H1 (cell line): ENCODE measurements at regions not wholly inside any gene's neighbourhood (a gene's known extent, or its start where the extent isn't known, plus 50 kb on each side); places are given as distances from the start of the nearest gene placed in this dataset.

ENCODE experiments used
- CTCF ChIA-PET: fragments of 300-600 bp; sonication (Branson Sonifier 250); formaldehyde crosslinking; loops from one replicate; lab custom pipeline; 2021; ENCODE audit not compliant: partially characterized antibody; lab: Charles Lee
- POLR2A ChIA-PET: fragments of 300-600 bp; sonication (Branson Sonifier 250); formaldehyde crosslinking; loops from one replicate; lab custom pipeline; 2021; ENCODE audit warnings: inconsistent platforms; ENCODE audit not compliant: partially characterized antibody; lab: Charles Lee
- DNase-seq, 2 experiments: peaks; one replicate each; pipeline versions ENCODE4 v3.0.0 to v3.0.0-alpha.2; 2010 to 2022; ENCODE audit warnings: low spot score in 2 of 2, low read depth in 1 of 2, mixed read lengths in 1 of 2
- FAIRE-seq: peaks from 2 replicates; lab custom pipeline; 2011; peaks lifted over from hg19 to GRCh38; lab: Jason Lieb, UNC
- H2AFZ ChIP-seq: 2 replicates; pipeline ENCODE4 v1.8.1; 2012; ENCODE audit warnings: low read length, inconsistent platforms
- H2AK5ac ChIP-seq: 2 replicates; pipeline ENCODE4 v1.6.1; 2013; ENCODE audit warnings: low read depth, low read length
- H2BK120ac ChIP-seq: replicated peaks from 2 replicates; pipeline ENCODE3; 2013; ENCODE audit warnings: low read depth, low read length, inconsistent platforms
- H2BK12ac ChIP-seq: 2 replicates; pipeline ENCODE4 v1.6.1; 2013; ENCODE audit warnings: low read depth, low read length
- H2BK15ac ChIP-seq: 2 replicates; pipeline ENCODE4 v1.6.1; 2013; ENCODE audit warnings: low read length
- H2BK20ac ChIP-seq: 2 replicates; pipeline ENCODE4 v1.6.1; 2013; ENCODE audit warnings: low read length
- H2BK5ac ChIP-seq: 2 replicates; pipeline ENCODE4 v1.6.1; 2013; ENCODE audit warnings: low read depth, low read length
- H3K14ac ChIP-seq: 2 replicates; pipeline ENCODE4 v1.6.1; 2013; ENCODE audit warnings: inconsistent platforms; ENCODE audit not compliant: insufficient read length
- H3K18ac ChIP-seq: 2 replicates; pipeline ENCODE4 v1.6.1; 2013; ENCODE audit warnings: low read length; ENCODE audit errors: extremely low read depth
- H3K23ac ChIP-seq: 2 replicates; pipeline ENCODE4 v1.6.1; 2013; ENCODE audit warnings: inconsistent platforms; ENCODE audit not compliant: insufficient read length
- H3K23me2 ChIP-seq: 2 replicates; pipeline ENCODE4 v1.6.1; 2013; ENCODE audit warnings: low read depth, low read length
- H3K27ac ChIP-seq: 2 replicates; pipeline ENCODE4 v1.6.1; 2011; ENCODE audit warnings: low read depth, low read length, inconsistent platforms
- H3K27me3 ChIP-seq, 4 experiments: replicated peaks in 1 of 4; 1 replicate in 1 of 4; 2 replicates in 3 of 4; pipeline versions ENCODE4 v1.6.1 to v1.8.1; 2011 to 2013; ENCODE audit warnings: low read length in 3 of 4, mild to moderate bottlenecking in 3 of 4, inconsistent platforms in 2 of 4, mixed read lengths in 2 of 4, moderate library complexity in 1 of 4; ENCODE audit not compliant: control insufficient read depth in 3 of 4, insufficient read depth in 3 of 4; ENCODE audit errors: extremely low read depth in 1 of 4
- H3K36me3 ChIP-seq, 4 experiments: 2 replicates each; pipeline versions ENCODE4 v1.6.1 to v1.8.1; 2011 to 2013; ENCODE audit warnings: mild to moderate bottlenecking in 4 of 4, low read length in 3 of 4, moderate library complexity in 2 of 4, control low read depth in 1 of 4, inconsistent platforms in 1 of 4; ENCODE audit not compliant: insufficient read depth in 4 of 4, control insufficient read depth in 2 of 4
- H3K4ac ChIP-seq: replicated peaks from 2 replicates; pipeline ENCODE3; 2013; ENCODE audit warnings: low read length, low read depth, mixed read lengths, inconsistent platforms; ENCODE audit not compliant: insufficient read length
- H3K4me1 ChIP-seq, 4 experiments: replicated peaks in 1 of 4; 1 replicate in 1 of 4; 2 replicates in 3 of 4; pipeline versions ENCODE4 v1.6.1 to v1.8.1; 2011 to 2013; ENCODE audit warnings: low read length in 3 of 4, inconsistent platforms in 2 of 4, mixed read lengths in 1 of 4; ENCODE audit not compliant: insufficient read depth in 4 of 4, control insufficient read depth in 3 of 4
- H3K4me2 ChIP-seq, 2 experiments: 2 replicates each; pipeline versions ENCODE4 v1.6.1 to v1.8.1; 2011 to 2013; ENCODE audit warnings: low read depth in 2 of 2, low read length in 2 of 2, control low read depth in 1 of 2, inconsistent platforms in 1 of 2, mild to moderate bottlenecking in 1 of 2; ENCODE audit not compliant: insufficient read depth in 1 of 2
- H3K4me3 ChIP-seq, 4 experiments: fragments of 200-600, 300-600 bp in 1 of 4; sonication (generic), shearing (Covaris generic), sonication (Bioruptor Twin) in 1 of 4; 2 replicates each; pipeline versions ENCODE4 v1.5.1 to v1.8.1; 2011 to 2016; ENCODE audit warnings: low read length in 4 of 4, low read depth in 3 of 4, control low read depth in 2 of 4, inconsistent platforms in 2 of 4, mild to moderate bottlenecking in 2 of 4, mixed read lengths in 1 of 4, moderate library complexity in 1 of 4; ENCODE audit not compliant: insufficient read depth in 2 of 4; ENCODE audit errors: extremely low read depth in 1 of 4
- H3K56ac ChIP-seq: replicated peaks from 2 replicates; pipeline ENCODE3; 2013; ENCODE audit warnings: low read depth, mild to moderate bottlenecking, mixed read lengths, low read length, inconsistent platforms; ENCODE audit not compliant: insufficient read length
- H3K79me1 ChIP-seq: 2 replicates; pipeline ENCODE4 v1.6.1; 2013; ENCODE audit warnings: low read depth, low read length, control low read depth
- H3K79me2 ChIP-seq, 2 experiments: 2 replicates each; pipeline versions ENCODE4 v1.6.1 to v1.8.1; 2012 to 2013; ENCODE audit warnings: low read length in 2 of 2, mild to moderate bottlenecking in 2 of 2, inconsistent platforms in 1 of 2; ENCODE audit not compliant: insufficient read depth in 2 of 2, control insufficient read depth in 1 of 2
- H3K9ac ChIP-seq, 4 experiments: replicated peaks in 1 of 4; 1 replicate in 1 of 4; 2 replicates in 3 of 4; pipeline versions ENCODE4 v1.6.1 to v1.8.1; 2011 to 2013; ENCODE audit warnings: low read depth in 3 of 4, low read length in 3 of 4, control low read depth in 2 of 4, mild to moderate bottlenecking in 2 of 4, moderate library complexity in 2 of 4, inconsistent platforms in 1 of 4; ENCODE audit errors: extremely low read depth in 1 of 4
- H3K9me3 ChIP-seq, 2 experiments: 2 replicates each; pipeline versions ENCODE4 v1.6.1 to v1.8.1; 2012 to 2013; ENCODE audit warnings: mild to moderate bottlenecking in 2 of 2, moderate library complexity in 2 of 2, control low read depth in 1 of 2, inconsistent platforms in 1 of 2, low read depth in 1 of 2, low read length in 1 of 2, mixed read lengths in 1 of 2; ENCODE audit not compliant: insufficient read depth in 2 of 2
- H4K20me1 ChIP-seq, 2 experiments: replicated peaks in 1 of 2; 2 replicates each; pipeline versions ENCODE3 to v1.8.1; 2011 to 2013; ENCODE audit warnings: inconsistent platforms in 2 of 2, low read length in 2 of 2, mild to moderate bottlenecking in 1 of 2; ENCODE audit not compliant: insufficient read depth in 2 of 2, control insufficient read depth in 1 of 2
- H4K5ac ChIP-seq: 2 replicates; pipeline ENCODE4 v1.6.1; 2013; ENCODE audit warnings: low read length, low read depth, mixed read lengths, inconsistent platforms; ENCODE audit not compliant: insufficient read length
- H4K8ac ChIP-seq: 2 replicates; pipeline ENCODE4 v1.8.0; 2013; ENCODE audit warnings: mild to moderate bottlenecking, moderate library complexity, low read length, inconsistent platforms; ENCODE audit not compliant: insufficient read depth; ENCODE audit errors: extremely low read depth
- H4K91ac ChIP-seq: replicated peaks from 2 replicates; pipeline ENCODE3; 2013; ENCODE audit warnings: low read length, mixed read lengths, inconsistent platforms; ENCODE audit not compliant: insufficient read length
- BCL11A ChIP-seq, 2 experiments: IDR thresholded peaks; one replicate each; pipeline ENCODE4 v1.6.1; 2011; ENCODE audit warnings: low read depth in 2 of 2, low read length in 2 of 2, mild to moderate bottlenecking in 2 of 2
- CBX8 ChIP-seq: fragments of 300-800, 300-1000 bp; sonication (generic); IDR thresholded peaks from 2 replicates; pipeline ENCODE4 v1.7.1; 2016; ENCODE audit warnings: low read depth, low read length, borderline replicate concordance
- CHD1 ChIP-seq: IDR thresholded peaks from 2 replicates; pipeline ENCODE4 v1.6.1; 2012; ENCODE audit warnings: low read depth, low read length, improper control_type of control experiment
- CHD2 ChIP-seq: IDR thresholded peaks from 2 replicates; pipeline ENCODE4 v1.6.1; 2012; ENCODE audit warnings: low read length, improper control_type of control experiment
- KDM1A ChIP-seq: fragments of 200-600, 300-600 bp; sonication (generic); IDR thresholded peaks from 2 replicates; pipeline ENCODE4 v1.7.1; 2016; ENCODE audit warnings: mild to moderate bottlenecking, low read length, borderline replicate concordance
- KDM4A ChIP-seq: IDR thresholded peaks from one replicate; pipeline ENCODE4 v1.7.1; 2012; ENCODE audit warnings: low read depth, mild to moderate bottlenecking, moderate library complexity, low read length, inconsistent platforms; ENCODE audit not compliant: severe bottlenecking
- MAX ChIP-seq: IDR thresholded peaks from 2 replicates; pipeline ENCODE4 v1.6.1; 2012; ENCODE audit warnings: inconsistent platforms
- NRF1 ChIP-seq: IDR thresholded peaks from 2 replicates; pipeline ENCODE4 v1.6.1; 2011; ENCODE audit warnings: mild to moderate bottlenecking, low read depth, low read length, improper control_type of control experiment
- RAD21 ChIP-seq, 2 experiments: IDR thresholded peaks in 1 of 2; conservative IDR thresholded peaks in 1 of 2; 2 replicates each; pipeline ENCODE4 v1.6.1; 2011; ENCODE audit warnings: low read depth in 2 of 2, low read length in 2 of 2, improper control_type of control experiment in 1 of 2, inconsistent platforms in 1 of 2, mild to moderate bottlenecking in 1 of 2, moderate library complexity in 1 of 2
- RNF2 ChIP-seq: fragments of 200-900, 300-1000 bp; sonication (generic); IDR thresholded peaks from 2 replicates; pipeline ENCODE4 v1.7.1; 2016; ENCODE audit warnings: borderline replicate concordance, low read depth, mild to moderate bottlenecking, antibody characterized with exemption, low read length; ENCODE audit not compliant: poor library complexity, severe bottlenecking; ENCODE audit errors: missing control alignments
- SAP30 ChIP-seq: fragments of 300-600 bp; sonication (generic); IDR thresholded peaks from 2 replicates; pipeline ENCODE4 v1.7.1; 2012; ENCODE audit warnings: low read length, moderate library complexity, mild to moderate bottlenecking, inconsistent platforms; ENCODE audit not compliant: insufficient read depth, insufficient replicate concordance
- SRF ChIP-seq: IDR thresholded peaks from 2 replicates; pipeline ENCODE4 v1.6.1; 2011; ENCODE audit warnings: mild to moderate bottlenecking, low read depth, low read length, moderate library complexity
- SUZ12 ChIP-seq: fragments of 200-600 bp; sonication (generic); IDR thresholded peaks from 2 replicates; pipeline ENCODE4 v1.6.1; 2012; ENCODE audit warnings: mild to moderate bottlenecking, inconsistent platforms, low read length, moderate library complexity, mixed read lengths
- TBP ChIP-seq: IDR thresholded peaks from 2 replicates; pipeline ENCODE4 v1.6.1; 2011; ENCODE audit warnings: low read depth, low read length, improper control_type of control experiment
- WGBS, 2 experiments: shearing (Covaris generic) in 1 of 2; methylation state at CpG; one replicate each; pipeline versions ENCODE4 v1.1.6 to v1.1.7; 2013 to 2015; ENCODE audit warnings: low lambda C conversion rate in 2 of 2, mixed read lengths in 2 of 2, inconsistent platforms in 1 of 2, low coverage in 1 of 2, missing lambda C conversion rate in 1 of 2; ENCODE audit not compliant: insufficient replicate concordance in 2 of 2, insufficient coverage in 1 of 2, insufficient read length in 1 of 2; ENCODE audit errors: extremely low coverage in 1 of 2, missing lambda C conversion rate in 1 of 2; 5-methylcytosine and 5-hydroxymethylcytosine counted together

- H3K56ac ChIP-seq = no peak overlapping the region
- H2AK5ac ChIP-seq = no peak overlapping the region
- H3K36me3 ChIP-seq = no peaks in the 10 kb centered on the region
- no peaks in the 10 kb centered on the region for H3K9me3 ChIP-seq
- H3K79me2 ChIP-seq = no peaks in the 10 kb centered on the region
- FAIRE-seq (no peak), DNase-seq (no peak)
- no peak overlapping the region for H2BK20ac ChIP-seq
- no peak overlapping the region for H3K23ac ChIP-seq
- no peak overlapping the region for H4K8ac ChIP-seq
- no peaks in the 10 kb centered on the region for H3K4me1 ChIP-seq
- no peak overlapping the region for H3K14ac ChIP-seq
- no peak overlapping the region for H3K27ac ChIP-seq
- H3K79me1 ChIP-seq = no peaks in the 10 kb centered on the region
- H3K18ac ChIP-seq = no peak overlapping the region
- no peak overlapping the region for H4K5ac ChIP-seq
- H3K4me3 ChIP-seq = no peak overlapping the region
- ChIA-PET CTCF (no interaction called here), POLR2A (no interaction called here)
- H2BK15ac ChIP-seq = no peak overlapping the region
- H3K9ac ChIP-seq = no peak overlapping the region
- H2BK5ac ChIP-seq = no peak overlapping the region
- no peak overlapping the region for H2BK120ac ChIP-seq
- no peaks in the 10 kb centered on the region for H3K27me3 ChIP-seq
- H3K4me2 ChIP-seq = no peak overlapping the region
- no peak overlapping the region for H2AFZ ChIP-seq
- WGBS, 2 experiments = 96% methylated on average over 2 of the region's 2 CpGs; no CpG with 5 or more reads in 1 of the 2 experiments
- no peak overlapping the region for H3K4ac ChIP-seq
- H4K91ac ChIP-seq = no peak overlapping the region
- no peaks in the 10 kb centered on the region for H3K23me2 ChIP-seq
- H2BK12ac ChIP-seq = no peak overlapping the region
- H4K20me1 ChIP-seq = no peaks in the 10 kb centered on the region
- TF ChIP-seq RAD21 (IDR thresholded peaks at IDR 0.05 in 1 of 2, conservative IDR thresholded peaks at IDR 0.05 in 1 of 2; ENCODE audit: low read depth in 2 of 2, low read length in 2 of 2) (no peak), TBP (no peak), KDM1A (no peak), BCL11A (IDR thresholded peaks at IDR 0.05; ENCODE audit: low read depth in 2 of 2, low read length in 2 of 2) (no peak), CBX8 (no peak), CHD1 (no peak), SRF (no peak), KDM4A (no peak), RNF2 (no peak), SUZ12 (no peak), CHD2 (no peak), SAP30 (no peak), NRF1 (no peak), MAX (no peak)
Measured at GRCh38 chr1:98360864-98361263, 300.7 kb upstream of the SNX7 start.
